ENCODE measurements at regions not wholly inside any gene's neighbourhood (a gene's known extent, or its start where the extent isn't known, plus 50 kb on each side); places are given as distances from the start of the nearest gene placed in this dataset.

DNA sequence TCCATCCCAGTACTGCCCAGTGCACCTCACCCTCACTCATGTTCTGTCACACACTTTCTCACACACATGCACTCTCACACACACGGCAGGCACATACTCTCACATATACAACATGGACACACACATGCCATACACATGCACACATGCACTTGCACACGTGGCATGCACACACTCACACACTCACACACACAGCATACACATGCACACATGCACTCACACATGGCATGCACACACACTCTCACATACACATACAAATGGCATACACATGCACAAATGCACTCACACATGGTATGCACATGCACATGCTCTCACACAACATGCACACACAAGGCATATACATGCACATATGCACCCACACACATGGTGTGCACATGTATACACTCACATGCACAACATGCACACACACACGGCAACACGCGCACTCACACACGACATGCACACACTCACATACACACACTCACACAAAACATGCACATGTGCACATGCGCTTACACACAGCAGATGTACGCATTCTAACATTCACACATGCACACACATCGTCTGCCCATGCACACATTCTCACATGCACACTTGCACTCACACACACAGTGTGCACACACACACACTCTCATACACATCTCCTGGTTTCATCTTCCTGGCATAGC, 131.7 kb upstream of the THBS2 start:
- no peak for TF ChIP-seq NFRKB (IDR thresholded peaks at IDR 0.05)
- TF ChIP-seq ZNF384 (IDR thresholded peaks at IDR 0.05) = no peak
- TF ChIP-seq TARDBP (IDR thresholded peaks at IDR 0.05) = no peak
- no peak for TF ChIP-seq SP1 (IDR thresholded peaks at IDR 0.05)
- TF ChIP-seq FOXM1 (IDR thresholded peaks at IDR 0.05; ENCODE audit: borderline replicate concordance) = no peak
